IMR-90 (cell line): ENCODE measurements at regions not wholly inside any gene's neighbourhood (a gene's known extent, or its start where the extent isn't known, plus 50 kb on each side); places are given as distances from the start of the nearest gene placed in this dataset.

ENCODE experiments used
- ATAC-seq: fragments of 200-7000 bp; cut with Tn5 transposase; 2 replicates; pipeline ENCODE4 v1.9.1; 2020; ENCODE audit warnings: low read depth, mild to moderate bottlenecking, moderate library complexity
- BruUV-seq: library from RNA; stranded (reverse); fragments of 400-500 nt; replicated peaks from 2 replicates; lab custom pipeline; 2021; lab: Mats Ljungman, UMichigan
- CTCF ChIA-PET: fragments of 300-600 bp; formaldehyde crosslinking; extraction: SDS; loops from one replicate; lab custom pipeline; 2021; ENCODE audit warnings: antibody characterized with exemption; lab: Yijun Ruan, JAX
- POLR2A ChIA-PET: fragments of 300-600 bp; sonication (Branson Sonifier 250); formaldehyde crosslinking; loops from one replicate; lab custom pipeline; 2022; ENCODE audit warnings: antibody characterized with exemption; ENCODE audit not compliant: unreplicated experiment; lab: Charles Lee
- DNase-seq: peaks from one replicate; pipeline ENCODE4 v3.0.0; 2013
- H2AFZ ChIP-seq: replicated peaks from 2 replicates; pipeline ENCODE3; 2013; ENCODE audit warnings: low read length, mild to moderate bottlenecking; ENCODE audit not compliant: poor library complexity
- H2AK5ac ChIP-seq: 2 replicates; pipeline ENCODE4 v1.6.1; 2013; ENCODE audit warnings: low read depth, low read length, inconsistent platforms
- H2AK9ac ChIP-seq: replicated peaks from 2 replicates; pipeline ENCODE3; 2013; ENCODE audit warnings: mild to moderate bottlenecking, low read depth, low read length, moderate library complexity; ENCODE audit not compliant: poor library complexity
- H2BK120ac ChIP-seq: 2 replicates; pipeline ENCODE4 v1.6.1; 2013; ENCODE audit warnings: low read depth, low read length, inconsistent platforms
- H2BK15ac ChIP-seq: 3 replicates; pipeline ENCODE4 v1.6.1; 2013; ENCODE audit warnings: low read depth, low read length, inconsistent platforms
- H2BK20ac ChIP-seq: 2 replicates; pipeline ENCODE4 v1.6.1; 2013; ENCODE audit warnings: low read depth, mild to moderate bottlenecking, inconsistent platforms, low read length, moderate library complexity
- H2BK5ac ChIP-seq: 2 replicates; pipeline ENCODE4 v1.6.1; 2013; ENCODE audit warnings: mild to moderate bottlenecking, low read depth, low read length, inconsistent platforms; ENCODE audit not compliant: poor library complexity, severe bottlenecking
- H3K14ac ChIP-seq: replicated peaks from 2 replicates; pipeline ENCODE4 v1.6.1; 2013; ENCODE audit warnings: low read depth, low read length, inconsistent platforms
- H3K18ac ChIP-seq: 2 replicates; pipeline ENCODE4 v1.6.1; 2013; ENCODE audit warnings: low read depth, low read length, control low read depth
- H3K23ac ChIP-seq: 2 replicates; pipeline ENCODE4 v1.6.1; 2013; ENCODE audit warnings: low read depth, low read length, inconsistent platforms
- H3K27ac ChIP-seq: 2 replicates; pipeline ENCODE4 v1.5.1; 2013; ENCODE audit warnings: mild to moderate bottlenecking, control low read depth, low read length; ENCODE audit not compliant: insufficient read depth
- H3K27me3 ChIP-seq: 2 replicates; pipeline ENCODE4 v1.6.1; 2013; ENCODE audit warnings: low read length; ENCODE audit not compliant: control insufficient read depth, insufficient read depth
- H3K36me3 ChIP-seq: 2 replicates; pipeline ENCODE4 v1.6.1; 2013; ENCODE audit warnings: low read length, mixed read lengths; ENCODE audit not compliant: control insufficient read depth, insufficient read depth
- H3K4ac ChIP-seq: 2 replicates; pipeline ENCODE4 v1.6.1; 2013; ENCODE audit warnings: low read depth, low read length, inconsistent platforms
- H3K4me1 ChIP-seq: 2 replicates; pipeline ENCODE4 v1.6.1; 2013; ENCODE audit warnings: low read length, mixed read lengths; ENCODE audit not compliant: control insufficient read depth, insufficient read depth
- H3K4me2 ChIP-seq: 2 replicates; pipeline ENCODE4 v1.6.1; 2013; ENCODE audit warnings: low read depth, mild to moderate bottlenecking, control low read depth, low read length, moderate library complexity
- H3K4me3 ChIP-seq: 2 replicates; pipeline ENCODE4 v1.5.1; 2013; ENCODE audit warnings: low read depth, mild to moderate bottlenecking, control low read depth, low read length, moderate library complexity; ENCODE audit not compliant: insufficient read depth
- H3K56ac ChIP-seq: 2 replicates; pipeline ENCODE4 v1.6.1; 2013; ENCODE audit warnings: low read length, inconsistent platforms; ENCODE audit not compliant: insufficient read depth; ENCODE audit errors: extremely low read depth
- H3K79me1 ChIP-seq, 2 experiments: 2 replicates each; pipeline ENCODE4 v1.6.1; 2013; ENCODE audit warnings: low read length in 2 of 2, inconsistent platforms in 1 of 2, low read depth in 1 of 2
- H3K9ac ChIP-seq: 2 replicates; pipeline ENCODE4 v1.6.1; 2013; ENCODE audit warnings: low read depth, low read length, control low read depth
- H3K9me1 ChIP-seq: 2 replicates; pipeline ENCODE4 v1.6.1; 2013; ENCODE audit warnings: low read length, inconsistent platforms; ENCODE audit not compliant: insufficient read depth
- H3K9me3 ChIP-seq: 2 replicates; pipeline ENCODE4 v1.6.1; 2013; ENCODE audit warnings: low read length; ENCODE audit not compliant: control insufficient read depth, insufficient read depth
- H4K20me1 ChIP-seq: 2 replicates; pipeline ENCODE4 v1.6.1; 2013; ENCODE audit warnings: low read length, inconsistent platforms; ENCODE audit not compliant: insufficient read depth
- H4K5ac ChIP-seq: 2 replicates; pipeline ENCODE4 v1.6.1; 2013; ENCODE audit warnings: mild to moderate bottlenecking, low read depth, low read length, control low read depth
- H4K8ac ChIP-seq, 2 experiments: 2 replicates each; pipeline ENCODE4 v1.6.1; 2013; ENCODE audit warnings: low read depth in 2 of 2, low read length in 2 of 2, control low read depth in 1 of 2, inconsistent platforms in 1 of 2
- H4K91ac ChIP-seq: 2 replicates; pipeline ENCODE4 v1.6.1; 2013; ENCODE audit warnings: low read depth, low read length, inconsistent platforms; ENCODE audit not compliant: insufficient read depth
- BHLHE40 ChIP-seq: fragments of 150-350 bp; IDR thresholded peaks from 2 replicates; pipeline ENCODE4 v1.6.1; 2016; ENCODE audit warnings: mild to moderate bottlenecking, low read depth, low read length
- CEBPB ChIP-seq: IDR thresholded peaks from 2 replicates; pipeline ENCODE4 v1.6.1; 2012; ENCODE audit warnings: low read depth, low read length, improper control_type of control experiment
- CHD1 ChIP-seq: IDR thresholded peaks from 2 replicates; pipeline ENCODE4 v1.6.1; 2012; ENCODE audit warnings: low read depth, low read length, improper control_type of control experiment
- FOS ChIP-seq: fragments of 150-350 bp; IDR thresholded peaks from 2 replicates; pipeline ENCODE4 v1.6.1; 2016; ENCODE audit warnings: low read depth, low read length
- MAFK ChIP-seq: IDR thresholded peaks from 2 replicates; pipeline ENCODE4 v1.6.1; 2012; ENCODE audit warnings: low read depth, low read length, improper control_type of control experiment
- MAZ ChIP-seq: IDR thresholded peaks from 2 replicates; pipeline ENCODE4 v1.6.1; 2012; ENCODE audit warnings: low read depth, mild to moderate bottlenecking, low read length, improper control_type of control experiment, moderate library complexity, borderline replicate concordance
- MXI1 ChIP-seq: IDR thresholded peaks from 2 replicates; pipeline ENCODE4 v1.6.1; 2012; ENCODE audit warnings: low read depth, mild to moderate bottlenecking, low read length, moderate library complexity, borderline replicate concordance
- NFE2L2 ChIP-seq: fragments of 150-350 bp; IDR thresholded peaks from 2 replicates; pipeline ENCODE4 v1.6.1; 2016; ENCODE audit warnings: low read depth, mild to moderate bottlenecking, low read length
- POLR2A ChIP-seq: IDR thresholded peaks from 2 replicates; pipeline ENCODE4 v1.6.1; 2012; ENCODE audit warnings: mild to moderate bottlenecking, low read depth, low read length
- RAD21 ChIP-seq: IDR thresholded peaks from 2 replicates; pipeline ENCODE4 v1.6.1; 2012; ENCODE audit warnings: low read length, improper control_type of control experiment
- RCOR1 ChIP-seq: IDR thresholded peaks from 2 replicates; pipeline ENCODE4 v1.6.1; 2012; ENCODE audit warnings: mild to moderate bottlenecking, low read length, improper control_type of control experiment; ENCODE audit not compliant: insufficient replicate concordance
- RFX5 ChIP-seq: IDR thresholded peaks from 2 replicates; pipeline ENCODE4 v1.8.0; 2012; ENCODE audit warnings: low read depth, mild to moderate bottlenecking, low read length, moderate library complexity
- SMC3 ChIP-seq: fragments of 150-350 bp; IDR thresholded peaks from 2 replicates; pipeline ENCODE4 v1.6.1; 2016; ENCODE audit warnings: low read depth, mild to moderate bottlenecking, antibody characterized with exemption, low read length, moderate library complexity
- whole genome bisulfite sequencing, 2 experiments: methylation state at CpG; one replicate each; pipeline versions ENCODE4 v1.1.5 to v1.1.7; 2013; ENCODE audit warnings: missing lambda C conversion rate in 2 of 2; ENCODE audit not compliant: insufficient read length in 1 of 2; ENCODE audit errors: extremely low coverage in 2 of 2; 5-methylcytosine and 5-hydroxymethylcytosine counted together
- dilution Hi-C: fragments of 300-500 bp; cut with HindIII; formaldehyde crosslinking; loops from one replicate; pipeline ENCODE4 v1.14.3; 2018; ENCODE audit warnings: low sequenced_read_pairs; ENCODE audit not compliant: unreplicated experiment
- in situ Hi-C: fragments of 300-500 bp; cut with MboI; formaldehyde crosslinking; loops from 3 replicates; pipeline ENCODE4 v1.14.3; 2019; ENCODE audit warnings: low sequenced_read_pairs, inconsistent platforms, mixed read lengths
- intact Hi-C: fragments of 100-400 bp; cut with micrococcal nuclease; formaldehyde crosslinking; loops from 2 replicates; pipeline ENCODE4 v1.10.0; 2022
- TF ChIP-seq, protein P1 (sequence below): fragments of 150-350 bp; IDR thresholded peaks from 2 replicates; pipeline ENCODE4 v1.6.1; 2016; ENCODE audit warnings: low read depth, mild to moderate bottlenecking, low read length, moderate library complexity, borderline replicate concordance
- TF ChIP-seq, protein P2 (sequence below): conservative IDR thresholded peaks from 2 replicates; pipeline ENCODE4 v1.5.1; 2012; ENCODE audit warnings: mild to moderate bottlenecking, low read depth, low read length, improper control_type of control experiment
- TF ChIP-seq, protein P3 (sequence below): fragments of 150-350 bp; IDR thresholded peaks from 2 replicates; pipeline ENCODE4 v1.6.1; 2017; ENCODE audit warnings: mild to moderate bottlenecking, antibody characterized with exemption, low read length, low read depth

- BruUV-seq: no TSS peak
- Histone ChIP-seq H3K36me3 (no peaks in the 10 kb centered on the region), H3K4ac (no peak overlapping the region), H3K79me1 (no peaks in the 10 kb centered on the region), H4K20me1 (no peaks in the 10 kb centered on the region), H3K9me1 (no peaks in the 10 kb centered on the region), H3K14ac (no peak overlapping the region), H3K18ac (no peak overlapping the region), H3K23ac (no peak overlapping the region), H4K5ac (no peak overlapping the region), H3K4me2 (no peak overlapping the region), H3K9ac (no peak overlapping the region), H3K4me1 (no peaks in the 10 kb centered on the region), H2BK5ac (no peak overlapping the region), H2AFZ (no peak overlapping the region), H2AK5ac (no peak overlapping the region), H4K91ac (no peak overlapping the region), H4K8ac (no peak overlapping the region), H2BK120ac (no peak overlapping the region), H3K4me3 (no peak overlapping the region), H2BK20ac (no peak overlapping the region), H3K9me3 (no peaks in the 10 kb centered on the region), H2AK9ac (no peak overlapping the region), H2BK15ac (no peak overlapping the region), H3K27me3 (no peaks in the 10 kb centered on the region), H3K27ac (no peak overlapping the region), H3K56ac (no peak overlapping the region)
- 0% methylated on average over 1 of the region's 5 CpGs; no CpG with 5 or more reads in 1 of the 2 experiments for WGBS, 2 experiments
- ChIA-PET POLR2A (no interaction called here), CTCF (no interaction called here)
- in situ Hi-C loops (no loop called here), intact Hi-C loops (no loop called here), dilution Hi-C loops (no loop called here)
- ATAC-seq: no peak
- no peak for TF ChIP-seq CHD1
- no peak for TF ChIP-seq RCOR1
- no peak for TF ChIP-seq SMC3
- TF ChIP-seq, protein P1, sequence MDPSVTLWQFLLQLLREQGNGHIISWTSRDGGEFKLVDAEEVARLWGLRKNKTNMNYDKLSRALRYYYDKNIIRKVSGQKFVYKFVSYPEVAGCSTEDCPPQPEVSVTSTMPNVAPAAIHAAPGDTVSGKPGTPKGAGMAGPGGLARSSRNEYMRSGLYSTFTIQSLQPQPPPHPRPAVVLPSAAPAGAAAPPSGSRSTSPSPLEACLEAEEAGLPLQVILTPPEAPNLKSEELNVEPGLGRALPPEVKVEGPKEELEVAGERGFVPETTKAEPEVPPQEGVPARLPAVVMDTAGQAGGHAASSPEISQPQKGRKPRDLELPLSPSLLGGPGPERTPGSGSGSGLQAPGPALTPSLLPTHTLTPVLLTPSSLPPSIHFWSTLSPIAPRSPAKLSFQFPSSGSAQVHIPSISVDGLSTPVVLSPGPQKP: no peak
- no peak for TF ChIP-seq MXI1
- TF ChIP-seq MAFK: no peak
- no peak for TF ChIP-seq RFX5
- TF ChIP-seq, protein P2, sequence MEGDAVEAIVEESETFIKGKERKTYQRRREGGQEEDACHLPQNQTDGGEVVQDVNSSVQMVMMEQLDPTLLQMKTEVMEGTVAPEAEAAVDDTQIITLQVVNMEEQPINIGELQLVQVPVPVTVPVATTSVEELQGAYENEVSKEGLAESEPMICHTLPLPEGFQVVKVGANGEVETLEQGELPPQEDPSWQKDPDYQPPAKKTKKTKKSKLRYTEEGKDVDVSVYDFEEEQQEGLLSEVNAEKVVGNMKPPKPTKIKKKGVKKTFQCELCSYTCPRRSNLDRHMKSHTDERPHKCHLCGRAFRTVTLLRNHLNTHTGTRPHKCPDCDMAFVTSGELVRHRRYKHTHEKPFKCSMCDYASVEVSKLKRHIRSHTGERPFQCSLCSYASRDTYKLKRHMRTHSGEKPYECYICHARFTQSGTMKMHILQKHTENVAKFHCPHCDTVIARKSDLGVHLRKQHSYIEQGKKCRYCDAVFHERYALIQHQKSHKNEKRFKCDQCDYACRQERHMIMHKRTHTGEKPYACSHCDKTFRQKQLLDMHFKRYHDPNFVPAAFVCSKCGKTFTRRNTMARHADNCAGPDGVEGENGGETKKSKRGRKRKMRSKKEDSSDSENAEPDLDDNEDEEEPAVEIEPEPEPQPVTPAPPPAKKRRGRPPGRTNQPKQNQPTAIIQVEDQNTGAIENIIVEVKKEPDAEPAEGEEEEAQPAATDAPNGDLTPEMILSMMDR: no peak
- TF ChIP-seq, protein P3, sequence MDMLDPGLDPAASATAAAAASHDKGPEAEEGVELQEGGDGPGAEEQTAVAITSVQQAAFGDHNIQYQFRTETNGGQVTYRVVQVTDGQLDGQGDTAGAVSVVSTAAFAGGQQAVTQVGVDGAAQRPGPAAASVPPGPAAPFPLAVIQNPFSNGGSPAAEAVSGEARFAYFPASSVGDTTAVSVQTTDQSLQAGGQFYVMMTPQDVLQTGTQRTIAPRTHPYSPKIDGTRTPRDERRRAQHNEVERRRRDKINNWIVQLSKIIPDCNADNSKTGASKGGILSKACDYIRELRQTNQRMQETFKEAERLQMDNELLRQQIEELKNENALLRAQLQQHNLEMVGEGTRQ: no peak
- TF ChIP-seq FOS: no peak
- TF ChIP-seq BHLHE40: no peak
- no peak for TF ChIP-seq NFE2L2
- TF ChIP-seq CEBPB: no peak
- no peak for TF ChIP-seq POLR2A
- no peak for TF ChIP-seq RAD21
- no peak for TF ChIP-seq MAZ
- no peak for DNase-seq
These were observed 284.2 kb upstream of the POU3F1 start for GRCh38 chr1:38330799-38331198.
